ENCODE measurements at regions not wholly inside any gene's neighbourhood (a gene's known extent, or its start where the extent isn't known, plus 50 kb on each side); places are given as distances from the start of the nearest gene placed in this dataset.

- TF ChIP-seq ZBTB44 (CRISPR knock-in tag; IDR thresholded peaks at IDR 0.05) = no peak
- no peak for TF ChIP-seq TRAFD1 (CRISPR knock-in tag; IDR thresholded peaks at IDR 0.05; ENCODE audit: borderline replicate concordance)
- no peak for TF ChIP-seq IRF1 (CRISPR knock-in tag; IDR thresholded peaks at IDR 0.05; ENCODE audit: low read depth)
- TF ChIP-seq AKNA (CRISPR knock-in tag; IDR thresholded peaks at IDR 0.05; ENCODE audit: borderline replicate concordance) = no peak
- TF ChIP-seq ZNF549 (CRISPR knock-in tag; IDR thresholded peaks at IDR 0.05) = no peak
- TF ChIP-seq ZNF839 (CRISPR knock-in tag; IDR thresholded peaks at IDR 0.05; ENCODE audit: borderline replicate concordance) = no peak
Measured at GRCh38 chr5:141785135-141785534, 93.1 kb downstream of the PCDH1 start (continued).

All from HepG2 (cell line).